SH-SY5Y (cell line): ENCODE measurements at regions not wholly inside any gene's neighbourhood (a gene's known extent, or its start where the extent isn't known, plus 50 kb on each side); places are given as distances from the start of the nearest gene placed in this dataset.

Experiments used
- GATA2 ChIP-seq: IDR thresholded peaks from 2 replicates; pipeline ENCODE4 v1.6.1; 2011; ENCODE audit warnings: mild to moderate bottlenecking, low read depth, low read length
- GATA3 ChIP-seq: IDR thresholded peaks from 2 replicates; pipeline ENCODE4 v1.6.1; 2011; ENCODE audit warnings: low read depth, mild to moderate bottlenecking, low read length, moderate library complexity

- TF ChIP-seq GATA2 (no peak), GATA3 (no peak)
Observed at GRCh38 chr16:5693426-5693825, 595.8 kb upstream of the EEF2KMT start.
